IPS-15b (cell line): ENCODE measurements at regions not wholly inside any gene's neighbourhood (a gene's known extent, or its start where the extent isn't known, plus 50 kb on each side); places are given as distances from the start of the nearest gene placed in this dataset.

Experiments
- H3K27me3 ChIP-seq: one replicate; pipeline ENCODE4 v1.6.1; 2013; ENCODE audit warnings: low read length; ENCODE audit not compliant: control insufficient read depth, insufficient read depth
- H3K36me3 ChIP-seq: one replicate; pipeline ENCODE4 v1.6.1; 2013; ENCODE audit warnings: low read length; ENCODE audit not compliant: control insufficient read depth, insufficient read depth
- H3K4me1 ChIP-seq: one replicate; pipeline ENCODE4 v1.6.1; 2013; ENCODE audit warnings: mild to moderate bottlenecking, low read length; ENCODE audit not compliant: control insufficient read depth, insufficient read depth
- H3K4me3 ChIP-seq: one replicate; pipeline ENCODE4 v1.5.1; 2013; ENCODE audit warnings: low read depth, low read length
- H3K9ac ChIP-seq: one replicate; pipeline ENCODE4 v1.6.1; 2013; ENCODE audit warnings: low read depth, mild to moderate bottlenecking, low read length
- H3K9me3 ChIP-seq: one replicate; pipeline ENCODE4 v1.6.1; 2013; ENCODE audit warnings: mild to moderate bottlenecking, low read length; ENCODE audit not compliant: control insufficient read depth, insufficient read depth

DNA sequence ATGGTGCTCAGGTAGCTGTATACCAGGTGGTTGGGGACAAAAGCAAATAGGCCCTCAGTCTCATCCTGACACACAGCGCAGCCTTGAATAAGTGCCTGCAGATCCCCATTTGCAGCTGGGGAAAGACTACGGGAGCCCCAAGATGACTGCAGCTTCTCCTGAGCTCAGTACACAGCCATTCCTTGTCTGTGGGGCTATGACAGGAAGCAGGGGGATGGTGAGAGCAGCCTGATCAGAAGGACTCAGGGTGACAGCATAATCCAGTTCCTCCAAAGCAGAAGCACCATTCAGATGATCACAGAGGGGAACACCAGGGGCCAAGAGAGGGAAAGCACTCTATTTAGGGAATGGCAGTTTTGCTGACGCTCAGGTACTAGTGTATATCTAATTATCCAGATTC, 104.8 kb upstream of the MOCS1 start:
- Histone ChIP-seq H3K27me3 (no peaks in the 10 kb centered on the region), H3K9me3 (no peaks in the 10 kb centered on the region), H3K36me3 (no peaks in the 10 kb centered on the region), H3K4me3 (no peak overlapping the region), H3K9ac (no peak overlapping the region), H3K4me1 (no peaks in the 10 kb centered on the region)

GRCh38 chr6:40038626-40039025, 104.4 kb upstream of the MOCS1 start:
- Histone ChIP-seq H3K9me3 (no peaks in the 10 kb centered on the region), H3K9ac (no peak overlapping the region), H3K27me3 (no peaks in the 10 kb centered on the region), H3K36me3 (no peaks in the 10 kb centered on the region), H3K4me3 (no peak overlapping the region), H3K4me1 (no peaks in the 10 kb centered on the region)

- H3K4me1 ChIP-seq, result no peaks in the 10 kb centered on the region
- H3K4me3 ChIP-seq, result no peak overlapping the region
- H3K9ac ChIP-seq, result no peak overlapping the region
- H3K9me3 ChIP-seq, result no peaks in the 10 kb centered on the region
- H3K27me3 ChIP-seq, result no peaks in the 10 kb centered on the region
- H3K36me3 ChIP-seq, result no peaks in the 10 kb centered on the region
Observed at GRCh38 chr6:40037271-40037670, 103.0 kb upstream of the MOCS1 start.

- H3K4me3 ChIP-seq, result no peak overlapping the region
- H3K9ac ChIP-seq, result no peak overlapping the region
- H3K36me3 ChIP-seq, result no peaks in the 10 kb centered on the region
- no peaks in the 10 kb centered on the region for H3K4me1 ChIP-seq
- no peaks in the 10 kb centered on the region for H3K27me3 ChIP-seq
- no peaks in the 10 kb centered on the region for H3K9me3 ChIP-seq
Observed at GRCh38 chr6:40036186-40036585, 101.9 kb upstream of the MOCS1 start.

DNA sequence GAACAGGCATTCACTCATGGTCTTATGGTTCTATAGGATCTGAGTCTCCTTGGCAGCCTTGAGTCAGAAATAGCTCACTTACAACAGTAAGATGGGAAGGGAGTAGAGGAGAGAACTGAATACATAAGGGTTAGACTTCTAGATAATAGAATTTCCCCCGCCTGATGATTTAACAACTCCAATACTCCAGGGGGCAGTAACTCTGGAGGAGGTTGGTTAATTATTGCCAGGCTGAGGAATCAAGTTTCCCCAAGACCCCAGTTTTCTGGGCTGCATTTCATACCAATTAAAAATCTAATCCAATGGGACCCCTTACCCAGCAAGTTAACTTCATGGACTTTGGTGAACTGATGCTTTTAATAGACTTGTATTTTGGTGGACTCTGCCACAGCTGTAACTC, 94.2 kb upstream of the MOCS1 start:
- no peaks in the 10 kb centered on the region for H3K27me3 ChIP-seq
- no peaks in the 10 kb centered on the region for H3K9me3 ChIP-seq
- H3K4me3 ChIP-seq, result no peak overlapping the region

DNA sequence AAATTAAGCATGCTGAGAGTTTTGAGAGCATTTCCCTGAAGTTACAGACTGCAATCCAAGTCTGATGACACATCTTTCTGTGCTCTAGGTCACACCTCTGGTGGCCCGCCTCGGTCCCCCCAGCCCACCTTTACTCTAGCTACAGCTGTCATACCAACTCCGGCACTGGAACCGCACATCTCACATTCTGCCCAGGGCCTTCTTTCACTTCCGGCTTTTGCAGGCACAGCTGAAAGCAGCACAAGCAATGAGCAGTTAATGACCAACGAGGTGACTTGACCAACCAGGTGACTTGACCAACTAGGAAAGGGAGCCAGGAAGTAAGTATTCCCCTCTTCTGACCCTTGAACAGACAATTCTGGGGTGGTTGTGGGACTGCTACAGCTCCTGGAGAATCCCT, 88.6 kb upstream of the MOCS1 start:
- H3K4me1 ChIP-seq, result no peaks in the 10 kb centered on the region
- no peak overlapping the region for H3K4me3 ChIP-seq
- no peaks in the 10 kb centered on the region for H3K36me3 ChIP-seq
- H3K27me3 ChIP-seq, result no peaks in the 10 kb centered on the region
- no peaks in the 10 kb centered on the region for H3K9me3 ChIP-seq
- no peak overlapping the region for H3K9ac ChIP-seq

More for the DNA sequence above, 94.2 kb upstream of the MOCS1 start:
- Histone ChIP-seq H3K9ac (no peak overlapping the region), H3K4me1 (no peaks in the 10 kb centered on the region), H3K36me3 (no peaks in the 10 kb centered on the region)

DNA sequence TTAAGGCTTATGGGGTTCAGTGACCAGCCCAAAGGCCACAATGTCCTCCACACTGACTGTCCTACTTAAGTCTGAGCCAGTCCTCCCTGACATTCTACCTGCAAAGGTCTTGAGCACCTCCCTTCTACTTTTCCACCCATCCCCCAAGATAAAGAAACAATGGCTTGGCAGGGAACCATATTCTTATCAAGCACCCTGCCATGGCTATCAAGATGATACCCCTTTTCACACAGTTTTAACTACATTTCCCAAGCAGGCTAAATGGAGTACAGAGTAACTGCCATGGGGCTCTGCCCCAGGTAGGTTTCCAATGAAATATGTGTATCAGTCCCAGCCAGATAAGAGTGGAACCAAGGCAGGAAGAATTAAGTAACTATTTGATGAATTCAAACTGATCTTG, 85.9 kb upstream of the MOCS1 start:
- no peak overlapping the region for H3K9ac ChIP-seq
- H3K4me1 ChIP-seq, result no peaks in the 10 kb centered on the region
- no peaks in the 10 kb centered on the region for H3K27me3 ChIP-seq
- H3K4me3 ChIP-seq, result no peak overlapping the region
- H3K36me3 ChIP-seq, result no peaks in the 10 kb centered on the region
- H3K9me3 ChIP-seq, result no peaks in the 10 kb centered on the region

- Histone ChIP-seq H3K4me3 (no peak overlapping the region), H3K36me3 (no peaks in the 10 kb centered on the region), H3K27me3 (no peaks in the 10 kb centered on the region)
Observed at GRCh38 chr6:40015530-40015929, 81.3 kb upstream of the MOCS1 start.

DNA sequence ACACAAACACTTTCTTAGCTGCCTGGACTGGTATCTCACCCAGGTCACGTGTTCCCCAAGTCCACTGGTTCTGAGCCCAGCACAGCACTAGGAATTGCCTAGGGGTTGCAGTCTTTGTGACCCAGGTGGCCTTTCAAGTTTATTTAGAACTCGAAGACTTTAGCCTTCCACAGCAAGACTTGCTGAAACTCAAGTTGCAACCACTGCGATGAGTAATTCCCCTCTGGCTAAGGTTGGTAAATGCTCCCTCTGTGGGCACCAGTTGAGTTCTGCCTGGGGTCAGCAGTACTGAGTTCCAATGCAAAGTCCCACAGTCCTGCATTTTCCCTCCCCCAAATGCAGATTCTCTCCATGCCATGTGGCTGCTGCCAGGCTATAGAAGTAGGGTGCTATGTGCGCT, 77.6 kb upstream of the MOCS1 start:
- Histone ChIP-seq H3K9ac (no peak overlapping the region), H3K36me3 (no peaks in the 10 kb centered on the region), H3K4me1 (no peaks in the 10 kb centered on the region), H3K4me3 (no peak overlapping the region), H3K27me3 (no peaks in the 10 kb centered on the region), H3K9me3 (no peaks in the 10 kb centered on the region)

More at GRCh38 chr6:40015530-40015929, 81.3 kb upstream of the MOCS1 start:
- no peaks in the 10 kb centered on the region for H3K9me3 ChIP-seq
- H3K4me1 ChIP-seq, result no peaks in the 10 kb centered on the region
- H3K9ac ChIP-seq, result no peak overlapping the region

- no peak overlapping the region for H3K4me3 ChIP-seq
- no peaks in the 10 kb centered on the region for H3K36me3 ChIP-seq
- no peaks in the 10 kb centered on the region for H3K4me1 ChIP-seq
- no peaks in the 10 kb centered on the region for H3K27me3 ChIP-seq
- H3K9me3 ChIP-seq, result peaks cover 5% of the 10 kb centered on the region
- H3K9ac ChIP-seq, result no peak overlapping the region
Observed at GRCh38 chr6:40000964-40001515, 66.8 kb upstream of the MOCS1 start.

- peaks cover 5% of the 10 kb centered on the region for H3K9me3 ChIP-seq
- no peaks in the 10 kb centered on the region for H3K27me3 ChIP-seq
- no peaks in the 10 kb centered on the region for H3K36me3 ChIP-seq
Observed at GRCh38 chr6:39999006-39999867, 65.0 kb upstream of the MOCS1 start.

GRCh38 chr6:39998126-39998525, 63.9 kb upstream of the MOCS1 start:
- no peak overlapping the region for H3K4me3 ChIP-seq
- H3K36me3 ChIP-seq, result no peaks in the 10 kb centered on the region
- no peaks in the 10 kb centered on the region for H3K27me3 ChIP-seq
- peaks cover 5% of the 10 kb centered on the region for H3K9me3 ChIP-seq
- H3K4me1 ChIP-seq, result no peaks in the 10 kb centered on the region
- H3K9ac ChIP-seq, result no peak overlapping the region

More at GRCh38 chr6:39999006-39999867, 65.0 kb upstream of the MOCS1 start:
- Histone ChIP-seq H3K4me1 (no peaks in the 10 kb centered on the region), H3K4me3 (no peak overlapping the region), H3K9ac (no peak overlapping the region)
